SK-N-SH (cell line): ENCODE measurements at regions not wholly inside any gene's neighbourhood (a gene's known extent, or its start where the extent isn't known, plus 50 kb on each side); places are given as distances from the start of the nearest gene placed in this dataset.

Source experiments
- EZH2phosphoT487 ChIP-seq: fragments of 200-600 bp; sonication (generic); IDR thresholded peaks from 2 replicates; pipeline ENCODE4 v1.6.1; 2017; ENCODE audit warnings: low read depth, mixed run types, mild to moderate bottlenecking, antibody characterized with exemption, moderate library complexity, borderline replicate concordance
- POLR2AphosphoS5 ChIP-seq: IDR thresholded peaks from 2 replicates; pipeline ENCODE4 v1.6.1; 2012; ENCODE audit warnings: low read depth, low read length
- TF ChIP-seq, protein P1 (sequence below): fragments of 200-600 bp; sonication (generic); IDR thresholded peaks from 2 replicates; pipeline ENCODE4 v1.6.1; 2017; ENCODE audit warnings: antibody characterized with exemption, mild to moderate bottlenecking, moderate library complexity

DNA sequence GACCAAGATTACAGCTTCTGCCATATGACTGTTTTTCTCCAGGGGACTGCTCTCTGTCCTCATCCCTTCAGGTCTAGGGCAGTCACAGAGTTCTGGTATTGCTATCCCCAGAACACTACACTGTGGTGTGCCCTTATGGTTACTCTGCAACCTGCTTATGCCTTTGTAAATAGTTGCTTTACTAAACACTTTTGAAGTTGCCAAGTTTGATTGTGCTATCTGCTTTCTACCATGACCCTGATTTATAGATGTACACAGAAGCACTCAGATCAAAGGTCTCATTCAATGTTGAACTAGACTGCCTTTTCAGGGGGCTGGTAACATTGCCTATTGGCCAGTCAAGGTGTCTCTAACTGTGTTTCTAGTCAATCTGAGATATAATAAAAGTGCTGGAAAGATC lies 794.7 kb downstream of the DHX35 start:
- TF ChIP-seq, protein P1, sequence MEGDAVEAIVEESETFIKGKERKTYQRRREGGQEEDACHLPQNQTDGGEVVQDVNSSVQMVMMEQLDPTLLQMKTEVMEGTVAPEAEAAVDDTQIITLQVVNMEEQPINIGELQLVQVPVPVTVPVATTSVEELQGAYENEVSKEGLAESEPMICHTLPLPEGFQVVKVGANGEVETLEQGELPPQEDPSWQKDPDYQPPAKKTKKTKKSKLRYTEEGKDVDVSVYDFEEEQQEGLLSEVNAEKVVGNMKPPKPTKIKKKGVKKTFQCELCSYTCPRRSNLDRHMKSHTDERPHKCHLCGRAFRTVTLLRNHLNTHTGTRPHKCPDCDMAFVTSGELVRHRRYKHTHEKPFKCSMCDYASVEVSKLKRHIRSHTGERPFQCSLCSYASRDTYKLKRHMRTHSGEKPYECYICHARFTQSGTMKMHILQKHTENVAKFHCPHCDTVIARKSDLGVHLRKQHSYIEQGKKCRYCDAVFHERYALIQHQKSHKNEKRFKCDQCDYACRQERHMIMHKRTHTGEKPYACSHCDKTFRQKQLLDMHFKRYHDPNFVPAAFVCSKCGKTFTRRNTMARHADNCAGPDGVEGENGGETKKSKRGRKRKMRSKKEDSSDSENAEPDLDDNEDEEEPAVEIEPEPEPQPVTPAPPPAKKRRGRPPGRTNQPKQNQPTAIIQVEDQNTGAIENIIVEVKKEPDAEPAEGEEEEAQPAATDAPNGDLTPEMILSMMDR = no peak
- TF ChIP-seq EZH2phosphoT487 (no peak), POLR2AphosphoS5 (no peak)
